ENCODE measurements at regions not wholly inside any gene's neighbourhood (a gene's known extent, or its start where the extent isn't known, plus 50 kb on each side); places are given as distances from the start of the nearest gene placed in this dataset.
"Not testable (repeated sequence)": the region's sequence is repeated elsewhere in the genome, so short reads cannot be mapped to it uniquely, and the experiment has no call there.

- no peak for DNase-seq
Observed at GRCh38 chr12:131612092-131612755, 98.7 kb upstream of the SFSWAP start.

- DNase-seq: no peak
Observed at GRCh38 chr12:131613186-131613585, 97.7 kb upstream of the SFSWAP start.

- peak; percentile 13 for DNase-seq
Observed at GRCh38 chr12:131613678-131614077, 97.2 kb upstream of the SFSWAP start.

GRCh38 chr12:131615326-131616042, 95.4 kb upstream of the SFSWAP start:
- DNase-seq: no peak

GRCh38 chr12:131616043-131616700, 94.7 kb upstream of the SFSWAP start:
- no peak for DNase-seq

GRCh38 chr12:131616738-131617137, 94.2 kb upstream of the SFSWAP start:
- peak; percentile 24 for DNase-seq

- no peak for DNase-seq
Observed at GRCh38 chr12:131617179-131617578, 93.7 kb upstream of the SFSWAP start.

- no peak for DNase-seq
Observed at GRCh38 chr12:131617596-131618302, 93.1 kb upstream of the SFSWAP start.

- DNase-seq: peak; percentile 27
Observed at GRCh38 chr12:131618303-131618658, 92.6 kb upstream of the SFSWAP start.

- DNase-seq: no peak
Observed at GRCh38 chr12:131618701-131619100, 92.2 kb upstream of the SFSWAP start.

- DNase-seq: no peak
Observed at GRCh38 chr12:131619106-131619642, 91.7 kb upstream of the SFSWAP start.

GRCh38 chr12:131619736-131620506, 91.0 kb upstream of the SFSWAP start:
- DNase-seq: no peak

- no peak for DNase-seq
Observed at GRCh38 chr12:131620520-131620919, 90.4 kb upstream of the SFSWAP start.

- no peak for DNase-seq
Observed at GRCh38 chr12:131620946-131621681, 89.8 kb upstream of the SFSWAP start.

GRCh38 chr12:131621701-131622421, 89.0 kb upstream of the SFSWAP start:
- DNase-seq: peak; percentile 16

GRCh38 chr12:131622422-131622955, 88.4 kb upstream of the SFSWAP start:
- no peak for DNase-seq

GRCh38 chr12:131623404-131624368, 87.2 kb upstream of the SFSWAP start:
- DNase-seq: peak; percentile 15

- not testable (repeated sequence) for DNase-seq
Observed at GRCh38 chr12:131624369-131624739, 86.5 kb upstream of the SFSWAP start.

GRCh38 chr12:131624756-131625501, 86.0 kb upstream of the SFSWAP start:
- not testable (repeated sequence) for DNase-seq
